Stomach (tissue), 4 donors: ENCODE measurements at regions not wholly inside any gene's neighbourhood (a gene's known extent, or its start where the extent isn't known, plus 50 kb on each side); places are given as distances from the start of the nearest gene placed in this dataset.

Experiments used
- CTCF ChIP-seq, 7 experiments: fragments of 450-650 bp in 4 of 7; fragments of 200-600 bp in 3 of 7; sonication (generic) in 3 of 7; IDR thresholded peaks; one replicate each; pipeline ENCODE4 v1.5.1; 2016 to 2019; ENCODE audit warnings: antibody characterized with exemption in 7 of 7, control low read depth in 2 of 7, mild to moderate bottlenecking in 1 of 7
- EP300 ChIP-seq: sonication (generic); formaldehyde crosslinking; IDR thresholded peaks from one replicate; pipeline ENCODE4 v1.6.1; 2017; ENCODE audit warnings: antibody characterized with exemption
- POLR2A ChIP-seq, 4 donors: fragments of 450-650 bp; IDR thresholded peaks; one replicate each; pipeline ENCODE4 v1.6.1; 2016; ENCODE audit warnings: antibody characterized with exemption in 4 of 4, control low read depth in 2 of 4, mild to moderate bottlenecking in 1 of 4, moderate library complexity in 1 of 4
- POLR2AphosphoS5 ChIP-seq, 3 donors: sonication (generic); formaldehyde crosslinking; IDR thresholded peaks; one replicate each; pipeline ENCODE4 v1.6.1; 2016; ENCODE audit warnings: antibody characterized with exemption in 3 of 3

- no peak for TF ChIP-seq CTCF (IDR thresholded peaks at IDR 0.05)
- TF ChIP-seq POLR2AphosphoS5 (IDR thresholded peaks at IDR 0.05): no peak
- no peak for TF ChIP-seq EP300
- TF ChIP-seq POLR2A (IDR thresholded peaks at IDR 0.05): no peak
These were observed 199.7 kb downstream of the SAMD5 start for GRCh38 chr6:147708170-147708569.
